H9 (cell line): ENCODE measurements at regions not wholly inside any gene's neighbourhood (a gene's known extent, or its start where the extent isn't known, plus 50 kb on each side); places are given as distances from the start of the nearest gene placed in this dataset.

ENCODE experiments used
- DNase-seq: peaks from one replicate; pipeline ENCODE4 v3.0.0-alpha.2; 2017
- H2AFZ ChIP-seq: one replicate; pipeline ENCODE4 v1.6.1; 2013; ENCODE audit warnings: mild to moderate bottlenecking, low read length, control low read depth, moderate library complexity
- H2AK5ac ChIP-seq: 2 replicates; pipeline ENCODE4 v1.6.1; 2013; ENCODE audit warnings: low read length, control low read depth, mixed read lengths; ENCODE audit not compliant: insufficient read length
- H2BK120ac ChIP-seq: one replicate; pipeline ENCODE4 v1.6.1; 2013; ENCODE audit warnings: low read depth, mild to moderate bottlenecking, low read length, control low read depth, inconsistent platforms; ENCODE audit not compliant: poor library complexity, severe bottlenecking
- H2BK12ac ChIP-seq: 2 replicates; pipeline ENCODE4 v1.6.1; 2013; ENCODE audit warnings: low read length, control low read depth, mixed read lengths, low read depth; ENCODE audit not compliant: insufficient read length
- H2BK15ac ChIP-seq: 2 replicates; pipeline ENCODE4 v1.6.1; 2013; ENCODE audit warnings: low read depth, low read length, control low read depth
- H2BK20ac ChIP-seq: one replicate; pipeline ENCODE4 v1.6.1; 2013; ENCODE audit warnings: low read depth, mild to moderate bottlenecking, low read length, control low read depth, inconsistent platforms; ENCODE audit not compliant: poor library complexity, severe bottlenecking
- H2BK5ac ChIP-seq: 2 replicates; pipeline ENCODE4 v1.6.1; 2013; ENCODE audit warnings: low read length, control low read depth, mixed read lengths; ENCODE audit not compliant: insufficient read length
- H3K14ac ChIP-seq: 2 replicates; pipeline ENCODE4 v1.6.1; 2013; ENCODE audit warnings: low read length, control low read depth; ENCODE audit not compliant: insufficient read depth
- H3K18ac ChIP-seq: 2 replicates; pipeline ENCODE4 v1.6.1; 2013; ENCODE audit warnings: low read depth, mild to moderate bottlenecking, mixed read lengths, low read length, control low read depth; ENCODE audit not compliant: insufficient read length
- H3K23ac ChIP-seq: 2 replicates; pipeline ENCODE4 v1.6.1; 2013; ENCODE audit warnings: low read length, control low read depth, mixed read lengths, low read depth; ENCODE audit not compliant: insufficient read length
- H3K23me2 ChIP-seq: 2 replicates; pipeline ENCODE4 v1.6.1; 2013; ENCODE audit warnings: low read depth, mild to moderate bottlenecking, mixed read lengths, low read length, control low read depth; ENCODE audit not compliant: insufficient read length, poor library complexity, severe bottlenecking
- H3K27ac ChIP-seq: 2 replicates; pipeline ENCODE4 v1.5.1; 2013; ENCODE audit warnings: low read length, control low read depth, mixed read lengths, low read depth; ENCODE audit not compliant: insufficient read length
- H3K27me3 ChIP-seq: 2 replicates; pipeline ENCODE4 v1.6.1; 2013; ENCODE audit warnings: low read length, control low read depth, inconsistent platforms; ENCODE audit not compliant: insufficient read depth
- H3K4ac ChIP-seq: 2 replicates; pipeline ENCODE4 v1.6.1; 2013; ENCODE audit warnings: low read depth, mild to moderate bottlenecking, control low read depth, inconsistent platforms, low read length, moderate library complexity
- H3K4me1 ChIP-seq: 2 replicates; pipeline ENCODE4 v1.6.1; 2013; ENCODE audit warnings: low read length, control low read depth, inconsistent platforms; ENCODE audit not compliant: insufficient read depth
- H3K4me2 ChIP-seq: 2 replicates; pipeline ENCODE4 v1.6.1; 2013; ENCODE audit warnings: low read length, control low read depth, mixed read lengths; ENCODE audit not compliant: insufficient read length, insufficient read depth
- H3K56ac ChIP-seq: 2 replicates; pipeline ENCODE4 v1.6.1; 2013; ENCODE audit warnings: low read depth, mild to moderate bottlenecking, mixed read lengths, low read length, control low read depth; ENCODE audit not compliant: insufficient read length
- H3K79me1 ChIP-seq: 2 replicates; pipeline ENCODE4 v1.6.1; 2013; ENCODE audit warnings: low read depth, mild to moderate bottlenecking, moderate library complexity, low read length, control low read depth, inconsistent platforms; ENCODE audit not compliant: insufficient read depth, poor library complexity, severe bottlenecking
- H3K79me2 ChIP-seq: 2 replicates; pipeline ENCODE4 v1.6.1; 2013; ENCODE audit warnings: low read length, control low read depth, inconsistent platforms; ENCODE audit not compliant: insufficient read depth
- H3K9ac ChIP-seq: 2 replicates; pipeline ENCODE4 v1.6.1; 2013; ENCODE audit warnings: low read length, control low read depth, mixed read lengths; ENCODE audit not compliant: insufficient read length; ENCODE audit errors: extremely low read depth
- H3K9me3 ChIP-seq: one replicate; pipeline ENCODE4 v1.6.1; 2013; ENCODE audit warnings: low read depth, low read length, inconsistent platforms; ENCODE audit not compliant: control insufficient read depth
- H3T11ph ChIP-seq: one replicate; pipeline ENCODE4 v1.6.1; 2013; ENCODE audit warnings: mild to moderate bottlenecking, low read length, control low read depth, inconsistent platforms
- H4K20me1 ChIP-seq: one replicate; pipeline ENCODE4 v1.6.1; 2013; ENCODE audit not compliant: control insufficient read depth, insufficient read length, insufficient read depth
- H4K5ac ChIP-seq: 2 replicates; pipeline ENCODE4 v1.6.1; 2013; ENCODE audit warnings: low read depth, mild to moderate bottlenecking, mixed read lengths, low read length, control low read depth; ENCODE audit not compliant: insufficient read length
- H4K8ac ChIP-seq: replicated peaks from 2 replicates; pipeline ENCODE4 v1.6.1; 2013; ENCODE audit warnings: low read length, control low read depth, mixed read lengths, low read depth; ENCODE audit not compliant: insufficient read length
- H4K91ac ChIP-seq: 2 replicates; pipeline ENCODE4 v1.6.1; 2013; ENCODE audit warnings: low read depth, mild to moderate bottlenecking, moderate library complexity, mixed read lengths, low read length, control low read depth; ENCODE audit not compliant: insufficient read length
- H3K27ac Mint-ChIP-seq, 3 experiments: 2 replicates in 2 of 3; 3 replicates in 1 of 3; pipeline ENCODE4 v1.8.0; 2020 to 2021; ENCODE audit warnings: mixed read lengths in 3 of 3, mild to moderate bottlenecking in 1 of 3, moderate library complexity in 1 of 3
- H3K27me3 Mint-ChIP-seq: 2 replicates; pipeline ENCODE4 v1.8.0; 2021; ENCODE audit warnings: low read depth, mild to moderate bottlenecking, moderate library complexity, mixed read lengths
- H3K36me3 Mint-ChIP-seq, 3 experiments: 2 replicates in 2 of 3; 3 replicates in 1 of 3; pipeline ENCODE4 v1.8.0; 2020 to 2021; ENCODE audit warnings: low read depth in 3 of 3, mixed read lengths in 3 of 3; ENCODE audit not compliant: insufficient read depth in 1 of 3
- H3K4me1 Mint-ChIP-seq, 2 experiments: 2 replicates each; pipeline ENCODE4 v1.8.0; 2020; ENCODE audit warnings: mixed read lengths in 2 of 2
- H3K4me3 Mint-ChIP-seq, 2 experiments: 2 replicates in 1 of 2; 3 replicates in 1 of 2; pipeline ENCODE4 v1.8.0; 2020 to 2021; ENCODE audit warnings: mild to moderate bottlenecking in 2 of 2, mixed read lengths in 2 of 2, moderate library complexity in 1 of 2
- H3K9me3 Mint-ChIP-seq, 2 experiments: 2 replicates in 1 of 2; 3 replicates in 1 of 2; pipeline ENCODE4 v1.8.0; 2020; ENCODE audit warnings: mild to moderate bottlenecking in 2 of 2, mixed read lengths in 2 of 2, moderate library complexity in 1 of 2
- whole genome bisulfite sequencing: extraction: QIAGEN DNeasy Blood & Tissue Kit; methylation state at CpG from one replicate; pipeline ENCODE4 v1.1.7; 2013; ENCODE audit warnings: missing lambda C conversion rate, low lambda C conversion rate, mixed read lengths; ENCODE audit not compliant: insufficient read length; ENCODE audit errors: extremely low coverage; 5-methylcytosine and 5-hydroxymethylcytosine counted together
- TF ChIP-seq, protein P1 (sequence below): fragments of 200-600 bp; sonication (generic); conservative IDR thresholded peaks from 3 replicates; pipeline ENCODE4 v1.8.0; 2021; ENCODE audit warnings: antibody characterized with exemption, mild to moderate bottlenecking

GRCh38 chr1:118812555-118812954 is 175.6 kb downstream of the TBX15 start:
- H2BK20ac ChIP-seq = no peak overlapping the region
- H3K4ac ChIP-seq = no peak overlapping the region
- Mint-ChIP-seq H3K27ac (no peak overlapping the region), H3K9me3 (no peaks in the 10 kb centered on the region; a peak in 1 of 5 replicates), H3K36me3 (no peaks in the 10 kb centered on the region), H3K27me3 (no peaks in the 10 kb centered on the region), H3K4me3 (no peak overlapping the region), H3K4me1 (peaks cover 0 to 3% of the 10 kb centered on the region in 2 experiments; a peak in 2 of 4 replicates)
- DNase-seq = no peak
- TF ChIP-seq, protein P1, sequence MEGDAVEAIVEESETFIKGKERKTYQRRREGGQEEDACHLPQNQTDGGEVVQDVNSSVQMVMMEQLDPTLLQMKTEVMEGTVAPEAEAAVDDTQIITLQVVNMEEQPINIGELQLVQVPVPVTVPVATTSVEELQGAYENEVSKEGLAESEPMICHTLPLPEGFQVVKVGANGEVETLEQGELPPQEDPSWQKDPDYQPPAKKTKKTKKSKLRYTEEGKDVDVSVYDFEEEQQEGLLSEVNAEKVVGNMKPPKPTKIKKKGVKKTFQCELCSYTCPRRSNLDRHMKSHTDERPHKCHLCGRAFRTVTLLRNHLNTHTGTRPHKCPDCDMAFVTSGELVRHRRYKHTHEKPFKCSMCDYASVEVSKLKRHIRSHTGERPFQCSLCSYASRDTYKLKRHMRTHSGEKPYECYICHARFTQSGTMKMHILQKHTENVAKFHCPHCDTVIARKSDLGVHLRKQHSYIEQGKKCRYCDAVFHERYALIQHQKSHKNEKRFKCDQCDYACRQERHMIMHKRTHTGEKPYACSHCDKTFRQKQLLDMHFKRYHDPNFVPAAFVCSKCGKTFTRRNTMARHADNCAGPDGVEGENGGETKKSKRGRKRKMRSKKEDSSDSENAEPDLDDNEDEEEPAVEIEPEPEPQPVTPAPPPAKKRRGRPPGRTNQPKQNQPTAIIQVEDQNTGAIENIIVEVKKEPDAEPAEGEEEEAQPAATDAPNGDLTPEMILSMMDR = no peak
- H2AK5ac ChIP-seq = no peak overlapping the region
- H4K5ac ChIP-seq = no peak overlapping the region
- no peak overlapping the region for H3K56ac ChIP-seq
- no peak overlapping the region for H4K91ac ChIP-seq
- no peaks in the 10 kb centered on the region for H3K4me1 ChIP-seq
- H3K14ac ChIP-seq = no peak overlapping the region
- H2BK15ac ChIP-seq = no peak overlapping the region
- H2BK12ac ChIP-seq = no peak overlapping the region
- H3K4me2 ChIP-seq = no peak overlapping the region
- no peak overlapping the region for H2AFZ ChIP-seq
- no peak overlapping the region for H2BK120ac ChIP-seq
- no peak overlapping the region for H3T11ph ChIP-seq
- no peaks in the 10 kb centered on the region for H3K79me2 ChIP-seq
- H3K27ac ChIP-seq = no peak overlapping the region
- H3K79me1 ChIP-seq = no peaks in the 10 kb centered on the region
- H2BK5ac ChIP-seq = no peak overlapping the region
- no peaks in the 10 kb centered on the region for H3K9me3 ChIP-seq
- WGBS = no CpG with 5 or more reads among the region's 4 CpGs
- no peaks in the 10 kb centered on the region for H3K27me3 ChIP-seq
- no peak overlapping the region for H3K9ac ChIP-seq
- H3K18ac ChIP-seq = no peak overlapping the region
- H3K23ac ChIP-seq = no peak overlapping the region
- no peak overlapping the region for H4K8ac ChIP-seq
- H3K23me2 ChIP-seq = no peaks in the 10 kb centered on the region
- H4K20me1 ChIP-seq = no peaks in the 10 kb centered on the region
